Stimulated activated CD8-positive, alpha-beta memory T cell treated with anti-CD3 and anti-CD28 coated beads, Interleukin-2, amount 100 ng/mL, for 1 hour (primary cell): ENCODE measurements at regions not wholly inside any gene's neighbourhood (a gene's known extent, or its start where the extent isn't known, plus 50 kb on each side); places are given as distances from the start of the nearest gene placed in this dataset.
"Not testable (repeated sequence)": the region's sequence is repeated elsewhere in the genome, so short reads cannot be mapped to it uniquely, and the experiment has no call there.

Experiments used
- DNase-seq, 2 donors: peaks; one replicate each; pipeline ENCODE4 v3.0.0-alpha.2; 2020; ENCODE audit warnings: low read depth in 2 of 2

DNA sequence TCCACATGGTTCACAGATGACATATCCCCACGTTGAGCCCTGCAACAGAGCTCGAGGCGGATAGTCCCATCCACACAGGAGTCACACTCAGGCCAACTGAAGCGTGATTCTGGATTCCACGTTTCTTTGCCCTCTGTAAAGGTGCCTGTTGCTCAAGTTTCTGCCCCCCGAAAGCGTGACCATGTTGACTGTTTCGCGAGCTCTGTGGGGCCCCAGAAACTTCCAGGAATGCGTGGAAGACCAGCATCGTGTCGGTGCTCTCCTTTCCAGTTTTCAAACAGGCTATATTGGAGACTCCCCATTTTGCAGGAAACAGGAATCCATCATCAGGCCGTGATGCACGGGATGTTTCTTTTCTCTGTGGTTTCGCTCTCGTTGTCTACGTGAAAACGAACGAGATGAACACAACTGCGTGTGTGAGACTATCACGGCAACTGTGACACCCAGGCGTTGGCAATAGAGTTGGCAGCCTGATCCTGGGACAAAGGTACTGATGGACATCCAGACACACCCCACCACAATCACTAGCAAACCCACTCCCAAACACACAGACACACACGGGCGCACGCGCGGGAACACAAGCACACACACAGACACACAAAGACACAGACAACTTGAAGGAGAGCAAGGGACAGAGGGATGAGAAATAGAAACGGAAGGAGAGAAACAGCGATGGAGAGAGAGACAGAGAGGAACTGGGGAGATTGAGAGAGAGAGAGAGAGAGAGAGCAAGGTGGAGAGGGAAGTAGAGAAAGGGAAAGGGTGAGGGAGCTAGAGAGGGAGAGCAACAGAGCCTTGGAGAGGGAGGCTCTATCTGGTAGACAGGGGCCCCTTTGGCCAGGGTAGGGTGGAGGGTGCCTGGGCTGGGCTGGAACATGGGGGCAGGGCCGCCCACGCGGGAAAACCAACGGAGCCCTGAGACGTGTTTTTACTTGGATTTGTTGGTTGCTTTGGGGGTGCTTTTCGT, 1609.3 kb downstream of the SPATA31A7 start:
- DNase-seq = not testable (repeated sequence)

DNA sequence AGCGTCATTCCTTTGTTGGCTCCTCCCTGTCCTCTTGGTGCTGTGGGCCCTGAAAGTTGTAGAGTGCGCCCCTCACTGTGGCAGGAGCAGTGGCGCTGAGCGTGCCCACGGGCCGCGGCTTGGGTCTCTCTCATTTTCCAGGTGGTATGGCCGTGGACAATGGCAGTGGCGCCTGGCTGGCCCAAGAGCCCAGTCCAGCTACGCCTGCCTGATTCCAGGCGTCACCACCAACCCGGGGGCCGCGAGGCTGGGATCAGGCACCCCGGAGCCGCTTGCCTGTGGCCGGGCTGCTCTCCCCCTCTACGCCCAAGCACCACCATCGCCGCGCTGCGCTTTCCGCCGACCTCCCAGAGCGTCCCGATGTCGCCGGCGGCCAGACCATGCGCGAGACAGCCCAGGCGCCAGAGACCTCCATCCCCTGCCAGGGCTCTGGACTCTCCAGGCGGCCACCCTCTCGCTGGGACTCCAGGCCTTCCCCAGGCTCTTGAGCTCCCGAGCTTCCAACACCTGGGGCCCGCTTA, 1610.1 kb downstream of the SPATA31A7 start:
- DNase-seq = not testable (repeated sequence)

DNA sequence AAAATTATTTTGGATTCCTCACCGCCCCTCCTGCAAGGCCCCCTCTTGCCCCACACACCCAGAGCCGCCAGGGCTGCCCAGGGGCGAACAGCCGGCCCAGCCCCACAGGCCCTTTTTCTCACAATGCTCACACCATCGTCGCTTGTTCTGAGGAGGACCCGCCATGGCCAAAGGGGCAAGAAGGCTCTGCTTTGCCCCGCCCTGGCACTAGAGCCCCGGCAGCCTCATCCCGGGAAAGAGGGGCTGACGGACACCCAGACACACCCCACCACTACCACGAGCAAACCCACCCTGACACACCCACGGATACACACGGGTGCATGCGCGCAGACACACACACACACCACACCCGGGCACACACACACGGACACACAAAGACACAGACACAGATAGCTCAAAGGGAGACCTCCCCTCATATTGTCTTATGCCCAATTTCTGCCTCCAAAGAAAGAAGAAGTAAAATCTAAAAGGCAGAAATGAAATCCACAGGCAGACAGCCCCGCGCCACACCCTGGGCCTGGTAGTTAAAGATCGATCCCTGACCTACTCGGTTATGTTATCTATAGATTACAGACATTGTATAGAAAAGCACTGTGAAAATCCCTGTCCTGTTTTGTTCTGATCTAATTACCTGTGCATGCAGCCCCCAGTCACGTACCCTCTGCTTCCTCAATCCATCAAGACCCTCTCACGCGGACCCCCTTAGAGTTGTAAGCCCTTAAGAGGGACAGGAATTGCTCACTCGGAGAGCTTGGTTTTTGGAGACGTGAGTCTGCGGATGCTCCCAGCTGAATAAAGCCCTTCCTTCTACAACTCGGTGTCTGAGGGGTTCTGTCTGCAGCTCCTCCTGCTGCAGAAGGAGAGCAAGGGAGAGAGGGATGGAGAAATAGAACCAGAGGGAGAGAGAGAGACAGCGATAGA, 1610.9 kb downstream of the SPATA31A7 start:
- not testable (repeated sequence) for DNase-seq

DNA sequence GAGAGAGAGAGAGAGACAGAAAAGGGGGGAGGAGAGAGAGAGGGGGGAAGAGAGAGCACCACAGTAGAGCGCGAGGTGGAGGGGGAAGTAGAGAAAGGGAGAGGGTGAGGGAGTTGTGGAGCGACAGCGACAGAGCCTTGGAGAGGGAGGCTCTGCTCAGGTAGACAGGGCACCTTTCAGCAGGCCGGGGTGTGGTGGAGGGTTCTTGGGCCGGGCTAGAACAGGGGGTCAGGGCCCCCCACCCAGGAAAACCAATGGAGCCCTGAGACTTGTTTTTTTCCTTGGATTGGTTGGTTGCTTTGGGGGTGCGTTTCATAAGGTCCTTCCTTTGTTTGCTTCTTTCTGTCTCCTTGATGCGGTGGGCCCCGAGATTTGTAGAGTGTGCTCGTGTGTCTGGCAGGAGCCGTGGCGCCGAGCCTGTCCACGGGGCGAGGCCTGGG, 1611.6 kb downstream of the SPATA31A7 start:
- DNase-seq = not testable (repeated sequence)

DNA sequence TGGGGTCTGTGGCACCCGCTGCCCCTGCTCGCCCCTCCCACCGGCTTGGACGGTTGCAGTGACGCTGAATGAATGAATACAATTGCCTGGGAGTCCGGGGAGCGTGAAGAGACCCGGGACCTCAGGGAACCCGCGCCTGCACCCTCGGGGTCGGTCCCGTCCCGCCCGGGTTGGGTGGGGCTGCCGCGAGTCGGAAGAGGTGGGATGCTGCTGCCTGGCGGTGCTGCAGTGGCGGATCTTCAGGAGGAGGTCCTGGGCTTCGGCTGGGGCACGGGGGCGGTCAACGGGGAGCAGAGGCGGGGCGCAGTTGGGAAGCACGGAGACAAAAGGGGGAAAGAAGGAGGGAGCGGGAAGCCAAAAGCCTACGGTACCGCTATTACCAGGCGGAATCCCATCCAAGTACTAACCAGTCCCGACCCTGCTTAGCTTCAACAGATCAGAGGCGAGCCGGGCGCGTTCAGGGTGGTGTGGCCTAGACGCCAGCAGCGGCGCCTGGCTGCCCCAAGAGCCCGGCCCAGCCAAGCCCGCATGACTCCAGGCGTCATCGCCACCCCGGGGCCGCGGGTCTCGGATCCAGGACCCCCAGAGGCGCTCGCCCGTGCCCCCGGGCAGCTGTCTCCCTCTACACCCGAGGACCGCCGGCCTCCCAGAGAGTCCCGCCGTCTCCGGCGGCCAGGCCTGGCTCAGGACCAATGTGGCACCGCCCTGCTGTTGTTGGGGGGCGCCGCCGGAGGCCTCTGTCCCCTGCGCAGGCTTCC, 1612.3 kb downstream of the SPATA31A7 start:
- DNase-seq = peak; percentile 49 to 54

DNA sequence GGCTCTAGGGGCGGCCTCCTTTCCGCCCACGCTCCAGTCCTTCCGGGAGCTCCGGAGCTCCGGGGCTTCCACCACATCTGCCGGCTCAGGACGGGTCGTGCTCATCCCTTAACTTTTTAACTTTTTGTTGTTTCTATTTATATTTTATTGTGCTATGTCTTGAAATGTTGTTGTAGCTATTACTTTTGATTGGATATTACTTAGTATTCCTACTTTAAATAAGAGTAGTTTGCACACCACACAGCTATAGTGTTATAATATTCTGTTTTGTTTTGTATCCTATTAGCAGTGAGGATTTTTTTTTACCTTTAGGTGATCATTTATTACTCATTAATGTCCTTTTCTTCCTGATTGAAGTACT, 1612.9 kb downstream of the SPATA31A7 start:
- DNase-seq = not testable (repeated sequence)

DNA sequence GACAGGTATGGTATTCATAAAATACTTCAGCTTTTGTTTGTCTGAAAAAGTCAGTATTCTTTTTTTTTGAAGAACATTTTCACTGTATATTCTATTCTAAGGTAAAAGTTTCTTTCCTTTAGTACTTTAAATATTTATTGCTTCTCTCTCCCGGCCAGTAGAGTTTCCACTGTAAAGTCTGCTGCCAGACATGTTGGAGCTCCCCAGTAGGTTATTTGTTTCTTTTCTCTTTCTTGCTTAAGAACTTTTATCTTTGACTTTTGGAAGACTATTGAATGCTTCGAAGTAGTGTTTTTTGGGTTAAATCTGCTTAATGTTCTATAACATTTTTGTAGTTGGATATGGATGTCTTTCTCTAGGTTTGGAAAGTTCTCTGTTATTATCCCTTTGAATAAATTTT, 1613.3 kb downstream of the SPATA31A7 start:
- not testable (repeated sequence) for DNase-seq

DNA sequence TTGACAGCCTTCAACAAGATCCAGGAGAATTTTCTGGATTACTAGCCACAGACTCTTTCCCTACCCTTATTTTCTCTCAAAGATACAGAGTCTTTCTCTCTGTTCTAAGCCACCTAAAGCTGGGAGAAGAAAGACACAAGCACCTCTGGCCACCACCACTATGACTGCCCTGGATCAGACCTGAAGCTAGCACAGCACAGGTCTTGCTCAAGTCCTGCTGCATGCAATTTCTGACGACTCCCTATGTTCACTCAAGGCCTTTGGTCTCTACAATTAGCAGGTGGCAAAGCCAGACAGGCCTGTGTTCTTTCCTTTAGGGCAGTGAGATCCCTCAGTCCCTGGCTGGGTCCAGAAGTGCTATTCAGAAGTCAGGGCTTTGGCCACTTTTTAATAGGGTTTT, 1614.5 kb downstream of the SPATA31A7 start:
- not testable (repeated sequence) for DNase-seq

DNA sequence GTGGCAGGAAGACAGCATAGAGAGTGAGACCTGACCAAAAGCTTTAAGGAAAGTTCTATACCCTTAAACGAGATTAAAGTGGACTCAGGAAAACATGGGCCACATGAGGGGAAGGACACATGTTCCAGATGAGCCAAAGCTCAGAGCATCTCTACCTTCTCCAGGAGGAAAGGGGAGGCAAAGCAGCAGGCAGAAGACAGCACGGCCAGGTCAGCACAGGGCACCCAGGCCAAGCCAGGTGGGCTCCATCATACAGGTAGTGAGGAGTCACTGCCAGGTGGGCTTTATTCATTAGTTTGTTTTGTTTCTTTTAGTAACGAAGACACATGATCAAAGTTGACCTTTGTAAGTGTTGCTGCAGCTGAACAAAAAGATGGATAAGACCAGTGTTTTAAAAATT, 1617.6 kb downstream of the SPATA31A7 start:
- not testable (repeated sequence) for DNase-seq

DNA sequence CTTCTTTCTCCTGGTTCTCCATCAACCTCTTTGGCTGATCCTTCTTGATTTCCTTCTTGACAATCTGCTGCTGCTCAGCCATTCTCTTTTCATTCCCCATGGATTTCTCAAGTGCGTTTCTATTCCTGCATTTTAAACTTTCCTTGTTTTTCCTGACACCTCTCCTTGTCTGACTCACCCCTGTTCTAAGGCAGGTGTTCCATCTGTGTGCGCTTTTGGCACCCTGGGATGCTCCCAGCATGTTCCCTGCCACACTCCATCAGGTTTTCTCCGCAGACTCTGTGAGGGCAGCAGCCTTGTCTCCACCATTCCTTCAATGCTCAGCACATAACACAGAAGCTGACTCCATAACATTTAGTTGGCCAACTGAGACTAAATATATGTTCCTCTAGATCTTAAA, 1618.2 kb downstream of the SPATA31A7 start:
- DNase-seq = not testable (repeated sequence)

DNA sequence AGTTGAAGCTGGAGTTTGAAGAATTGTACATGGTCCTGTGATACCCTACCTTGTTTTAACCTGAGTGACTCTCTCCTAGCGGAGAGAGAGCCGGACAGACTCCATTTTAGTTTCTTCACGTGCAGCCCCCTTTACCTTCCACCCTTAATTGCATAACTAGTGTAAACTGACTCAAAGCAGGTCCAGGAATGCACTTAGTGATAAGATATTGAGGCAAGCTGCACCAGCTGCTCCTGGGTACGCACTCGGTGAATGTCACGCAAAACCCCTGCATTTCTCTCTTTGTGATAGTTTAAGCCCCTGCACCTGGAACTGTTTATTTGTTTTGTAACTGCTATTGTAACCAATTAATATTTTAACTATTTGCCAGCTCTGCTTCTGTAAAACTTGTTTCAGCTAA, 1620.5 kb downstream of the SPATA31A7 start:
- DNase-seq = not testable (repeated sequence)

DNA sequence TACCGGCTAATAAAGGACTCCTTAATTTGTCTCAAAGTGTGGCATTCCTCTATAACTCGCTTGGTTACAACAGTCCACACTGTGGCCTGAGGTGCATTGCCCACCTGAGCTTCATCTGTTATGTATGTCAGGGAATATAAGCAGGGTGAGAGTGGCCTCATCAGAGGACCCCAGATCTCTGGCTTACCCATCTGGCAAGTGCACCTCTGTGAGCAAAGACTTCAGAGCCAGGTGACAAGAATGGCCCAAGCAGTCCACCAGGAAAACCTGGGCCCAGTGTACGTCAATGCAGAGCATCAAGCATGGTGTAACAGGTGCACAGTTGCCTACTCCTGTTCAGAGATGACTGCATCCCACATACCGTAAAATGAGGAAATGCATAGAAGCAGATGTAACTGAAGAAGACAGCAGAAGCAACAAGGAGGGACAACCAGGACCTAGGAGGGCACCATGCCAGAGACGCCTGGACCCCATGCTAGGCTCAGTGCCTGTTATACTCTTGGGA, 1621.0 kb downstream of the SPATA31A7 start:
- DNase-seq = not testable (repeated sequence)

DNA sequence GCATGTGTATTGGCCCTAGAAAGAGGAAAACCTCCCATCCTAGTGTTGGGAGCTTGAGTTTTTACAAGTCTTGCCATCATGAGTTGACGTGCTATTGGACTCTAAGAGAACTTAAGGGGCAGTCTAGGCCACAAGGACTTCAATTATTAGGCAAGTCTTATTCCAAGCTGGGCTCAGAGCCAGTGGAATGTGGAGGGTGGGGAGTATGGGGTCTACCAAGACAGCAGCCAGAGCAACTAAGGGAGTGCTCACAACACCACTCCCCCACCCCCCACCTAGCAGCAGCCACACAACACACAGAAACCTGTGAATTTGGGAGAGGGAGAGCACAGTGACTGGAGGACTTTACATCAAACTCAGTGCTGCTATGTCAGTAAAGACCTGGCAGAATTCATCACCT, 1625.6 kb downstream of the SPATA31A7 start:
- not testable (repeated sequence) for DNase-seq

DNA sequence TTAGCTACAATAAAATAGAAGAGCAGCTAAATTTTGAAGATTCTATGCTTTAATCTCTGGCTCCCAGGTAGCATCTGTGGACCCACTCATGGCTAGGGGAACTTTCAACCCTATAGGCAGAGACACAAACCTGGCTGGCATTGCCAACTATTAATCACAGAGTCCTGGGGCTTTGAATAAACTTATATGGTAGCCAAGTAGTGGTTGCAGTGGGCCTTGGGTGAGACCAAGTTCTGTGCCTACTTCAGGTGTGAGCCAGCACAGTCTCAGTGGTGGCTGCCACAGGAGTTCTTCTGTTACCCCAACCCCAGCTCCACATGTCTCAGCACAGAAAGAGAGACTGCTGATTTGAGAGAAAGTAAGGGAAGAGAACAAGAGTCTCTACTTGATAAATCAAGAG, 1626.5 kb downstream of the SPATA31A7 start:
- DNase-seq = not testable (repeated sequence)

DNA sequence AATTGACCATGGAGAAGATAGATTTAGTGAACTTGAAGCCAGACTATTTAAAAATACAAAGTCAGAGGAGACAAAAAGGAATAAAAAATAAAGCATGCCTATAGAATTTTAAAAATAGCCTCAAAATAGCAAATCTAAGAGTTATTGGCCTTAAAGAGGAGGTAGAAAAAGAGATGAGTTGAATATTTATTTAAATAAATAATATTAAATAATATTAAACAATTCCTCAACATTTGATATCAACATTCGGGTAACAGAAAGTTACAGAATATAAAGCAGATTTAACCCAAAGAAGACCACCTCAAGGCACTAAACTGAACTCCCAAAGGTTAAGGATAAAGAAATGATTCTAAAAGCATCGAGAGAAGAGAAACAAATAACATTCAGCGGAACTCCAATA, 1627.4 kb downstream of the SPATA31A7 start:
- not testable (repeated sequence) for DNase-seq

DNA sequence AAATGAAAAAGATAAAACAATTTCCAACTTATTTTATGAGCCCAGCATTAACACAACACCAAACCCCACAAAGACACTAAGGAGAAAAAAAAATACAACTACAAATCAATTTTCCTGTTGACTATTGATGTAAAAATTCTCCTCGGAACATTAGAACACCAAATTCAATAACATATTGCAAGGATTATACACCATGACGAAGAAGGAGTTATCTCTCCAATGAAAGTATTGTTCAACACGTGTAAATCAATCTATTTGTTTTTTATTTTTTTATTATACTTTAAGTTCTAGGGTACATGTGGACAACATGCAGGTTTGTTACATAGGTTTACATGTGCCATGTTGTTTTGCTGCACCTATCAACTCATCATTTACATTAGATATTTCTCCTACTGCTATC, 1632.3 kb downstream of the SPATA31A7 start:
- not testable (repeated sequence) for DNase-seq

DNA sequence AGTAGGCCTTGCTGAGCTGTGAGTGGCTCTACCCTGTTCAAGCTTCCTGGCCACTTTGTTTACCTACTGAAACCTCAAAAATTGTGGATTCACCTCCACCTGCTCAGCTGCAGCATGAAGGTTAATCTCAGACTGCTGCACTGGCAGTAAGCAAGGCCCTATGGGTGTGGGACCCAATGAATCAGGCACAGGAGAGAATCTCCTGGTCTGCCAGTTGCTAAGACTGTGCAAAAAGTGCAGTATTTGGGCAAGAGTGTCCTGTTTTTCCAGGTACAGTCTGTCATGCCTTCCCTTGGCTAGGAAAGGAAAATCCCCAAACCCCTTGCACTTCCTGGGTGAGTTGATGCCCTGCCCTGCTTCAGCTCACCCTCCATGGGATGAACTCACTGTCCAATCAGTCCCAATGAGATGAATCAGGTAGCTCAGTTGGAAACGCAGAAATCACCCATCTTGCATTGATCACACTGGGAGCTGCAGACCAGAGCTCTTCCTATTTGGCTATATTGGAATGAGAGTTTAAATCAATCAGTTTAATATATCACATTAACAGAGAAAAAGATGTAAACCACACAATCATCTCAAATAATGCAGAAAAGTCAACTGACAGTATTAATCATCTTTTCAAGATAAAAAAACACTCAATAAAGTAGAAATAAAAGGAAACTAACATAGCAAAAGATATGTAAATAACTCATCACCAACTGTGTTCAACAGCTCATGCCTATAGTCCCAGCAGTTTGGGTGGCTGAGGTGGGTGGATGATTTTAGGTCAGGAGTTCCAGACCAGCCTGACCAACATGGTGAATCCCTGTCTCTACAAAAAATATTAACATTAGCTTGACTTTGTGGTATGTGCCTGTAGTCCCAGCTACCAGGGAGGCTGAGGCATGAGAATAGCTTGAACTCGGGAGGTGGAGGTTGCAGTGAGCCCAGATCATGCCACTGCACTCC, 1638.4 kb downstream of the SPATA31A7 start:
- DNase-seq = not testable (repeated sequence)

DNA sequence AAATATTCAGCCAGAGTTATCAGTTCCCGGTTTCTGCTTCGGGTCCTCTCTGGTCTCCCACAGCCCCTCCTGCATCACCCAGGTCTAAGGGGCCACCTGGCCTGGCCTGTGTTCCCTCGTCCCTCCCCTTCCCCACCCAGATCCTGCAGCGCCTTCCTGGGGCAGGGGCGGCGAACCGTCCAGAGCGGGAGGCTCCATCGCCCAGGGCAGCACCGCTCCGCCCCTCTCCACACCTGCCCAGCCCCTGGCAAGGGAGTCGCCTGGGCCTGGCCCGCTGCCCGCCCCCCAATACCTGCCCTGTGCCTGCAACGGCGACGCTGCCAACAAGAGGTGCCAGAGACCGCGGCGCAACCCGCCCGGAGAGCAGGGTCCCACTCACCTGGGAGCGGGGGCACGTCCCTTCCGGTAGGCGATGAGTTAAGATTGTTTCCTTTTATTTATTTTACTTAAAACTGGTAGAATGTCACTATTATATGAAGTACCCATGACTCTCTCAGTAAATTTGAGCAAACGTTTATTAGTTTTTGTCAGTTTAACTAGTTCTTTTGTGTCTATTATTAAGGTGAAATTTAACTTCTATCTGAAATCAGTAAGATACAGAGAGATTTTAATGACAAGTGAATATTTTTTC, 1641.1 kb downstream of the SPATA31A7 start:
- not testable (repeated sequence) for DNase-seq
